ENCODE measurements at regions not wholly inside any gene's neighbourhood (a gene's known extent, or its start where the extent isn't known, plus 50 kb on each side); places are given as distances from the start of the nearest gene placed in this dataset.

DNA sequence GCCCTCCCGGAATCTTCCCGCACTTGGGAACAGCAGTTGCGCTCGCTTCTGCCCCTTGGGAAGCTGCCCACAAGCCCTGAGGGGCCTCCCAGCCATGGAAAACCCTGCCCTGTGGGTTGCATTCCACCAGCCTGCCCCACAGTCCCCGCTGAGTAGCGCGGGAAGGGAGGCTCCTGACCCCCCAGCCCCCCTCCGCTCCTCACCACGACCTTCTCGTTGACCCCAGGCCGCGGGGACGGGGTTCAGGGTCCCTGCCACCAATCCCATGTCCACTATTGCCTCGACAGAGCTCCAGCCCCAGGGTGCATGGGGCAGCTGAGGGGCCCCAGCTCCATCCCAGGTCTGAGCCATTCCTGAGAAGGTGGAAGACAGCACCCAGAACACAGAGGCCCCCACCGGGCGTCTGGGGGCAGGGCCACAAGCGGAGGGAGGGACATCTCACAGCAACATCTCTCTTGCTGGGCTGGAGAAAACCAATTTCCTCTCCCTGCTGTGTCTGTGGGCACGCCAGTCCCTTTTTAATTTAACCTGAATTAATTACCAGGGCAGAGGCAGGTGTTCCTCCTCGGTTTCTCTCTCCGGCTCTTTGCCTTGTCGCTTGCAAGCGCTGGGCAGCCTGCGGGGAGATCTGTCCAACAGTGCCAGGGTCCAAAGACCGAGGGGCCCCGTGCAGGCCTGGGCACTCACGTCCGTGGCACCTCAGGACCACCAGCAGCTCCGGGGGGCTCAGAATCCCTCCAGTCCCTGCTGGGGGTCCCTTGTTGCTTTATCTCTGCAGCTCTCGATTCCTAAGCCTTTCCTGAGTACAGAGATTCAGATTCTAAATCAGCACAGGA is 57.9 kb downstream of the FOXL3 start:
- TF ChIP-seq, protein P1, sequence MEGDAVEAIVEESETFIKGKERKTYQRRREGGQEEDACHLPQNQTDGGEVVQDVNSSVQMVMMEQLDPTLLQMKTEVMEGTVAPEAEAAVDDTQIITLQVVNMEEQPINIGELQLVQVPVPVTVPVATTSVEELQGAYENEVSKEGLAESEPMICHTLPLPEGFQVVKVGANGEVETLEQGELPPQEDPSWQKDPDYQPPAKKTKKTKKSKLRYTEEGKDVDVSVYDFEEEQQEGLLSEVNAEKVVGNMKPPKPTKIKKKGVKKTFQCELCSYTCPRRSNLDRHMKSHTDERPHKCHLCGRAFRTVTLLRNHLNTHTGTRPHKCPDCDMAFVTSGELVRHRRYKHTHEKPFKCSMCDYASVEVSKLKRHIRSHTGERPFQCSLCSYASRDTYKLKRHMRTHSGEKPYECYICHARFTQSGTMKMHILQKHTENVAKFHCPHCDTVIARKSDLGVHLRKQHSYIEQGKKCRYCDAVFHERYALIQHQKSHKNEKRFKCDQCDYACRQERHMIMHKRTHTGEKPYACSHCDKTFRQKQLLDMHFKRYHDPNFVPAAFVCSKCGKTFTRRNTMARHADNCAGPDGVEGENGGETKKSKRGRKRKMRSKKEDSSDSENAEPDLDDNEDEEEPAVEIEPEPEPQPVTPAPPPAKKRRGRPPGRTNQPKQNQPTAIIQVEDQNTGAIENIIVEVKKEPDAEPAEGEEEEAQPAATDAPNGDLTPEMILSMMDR (IDR thresholded peaks at IDR 0.05; ENCODE audit: partially characterized antibody, unreplicated experiment), result no peak
- no peak for DNase-seq
- Mint-ChIP-seq H3K4me1 (ENCODE audit: low read depth, unreplicated experiment) (no peaks in the 10 kb centered on the region), H3K9me3 (ENCODE audit: unreplicated experiment) (peaks cover 12% of the 10 kb centered on the region), H3K27me3 (ENCODE audit: unreplicated experiment) (peaks cover 2% of the 10 kb centered on the region), H3K4me3 (ENCODE audit: unreplicated experiment) (no peak overlapping the region), H3K36me3 (ENCODE audit: unreplicated experiment) (no peaks in the 10 kb centered on the region), H3K27ac (ENCODE audit: unreplicated experiment) (no peak overlapping the region)

DNA sequence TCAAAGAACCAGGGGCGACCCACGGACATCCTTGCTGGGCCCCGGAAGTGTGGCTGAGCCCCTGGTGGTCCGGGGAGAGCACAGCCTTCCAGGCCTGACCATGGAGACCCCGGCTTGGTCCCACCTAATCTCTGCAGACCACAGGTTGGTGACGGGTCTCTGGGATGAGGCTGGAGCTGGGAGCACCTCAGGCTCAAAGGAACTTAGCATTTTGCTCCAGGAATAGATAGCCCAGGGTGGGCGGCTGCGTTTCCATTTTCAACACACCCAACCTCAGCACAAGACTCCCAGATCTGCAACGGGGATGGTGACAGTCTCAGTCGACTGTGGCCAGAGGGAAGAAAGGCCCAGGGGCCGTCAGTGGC is 58.5 kb downstream of the FOXL3 start:
- no peak overlapping the region for H3K27ac Mint-ChIP-seq (ENCODE audit: unreplicated experiment)
- H3K4me1 Mint-ChIP-seq (ENCODE audit: low read depth, unreplicated experiment), result no peaks in the 10 kb centered on the region
- H3K36me3 Mint-ChIP-seq (ENCODE audit: unreplicated experiment), result no peaks in the 10 kb centered on the region
- TF ChIP-seq, protein P1 (IDR thresholded peaks at IDR 0.05; ENCODE audit: partially characterized antibody, unreplicated experiment), result no peak
- DNase-seq, result no peak
- H3K27me3 Mint-ChIP-seq (ENCODE audit: unreplicated experiment), result peaks cover 2% of the 10 kb centered on the region
- H3K9me3 Mint-ChIP-seq (ENCODE audit: unreplicated experiment), result peaks cover 12% of the 10 kb centered on the region
- no peak overlapping the region for H3K4me3 Mint-ChIP-seq (ENCODE audit: unreplicated experiment)

DNA sequence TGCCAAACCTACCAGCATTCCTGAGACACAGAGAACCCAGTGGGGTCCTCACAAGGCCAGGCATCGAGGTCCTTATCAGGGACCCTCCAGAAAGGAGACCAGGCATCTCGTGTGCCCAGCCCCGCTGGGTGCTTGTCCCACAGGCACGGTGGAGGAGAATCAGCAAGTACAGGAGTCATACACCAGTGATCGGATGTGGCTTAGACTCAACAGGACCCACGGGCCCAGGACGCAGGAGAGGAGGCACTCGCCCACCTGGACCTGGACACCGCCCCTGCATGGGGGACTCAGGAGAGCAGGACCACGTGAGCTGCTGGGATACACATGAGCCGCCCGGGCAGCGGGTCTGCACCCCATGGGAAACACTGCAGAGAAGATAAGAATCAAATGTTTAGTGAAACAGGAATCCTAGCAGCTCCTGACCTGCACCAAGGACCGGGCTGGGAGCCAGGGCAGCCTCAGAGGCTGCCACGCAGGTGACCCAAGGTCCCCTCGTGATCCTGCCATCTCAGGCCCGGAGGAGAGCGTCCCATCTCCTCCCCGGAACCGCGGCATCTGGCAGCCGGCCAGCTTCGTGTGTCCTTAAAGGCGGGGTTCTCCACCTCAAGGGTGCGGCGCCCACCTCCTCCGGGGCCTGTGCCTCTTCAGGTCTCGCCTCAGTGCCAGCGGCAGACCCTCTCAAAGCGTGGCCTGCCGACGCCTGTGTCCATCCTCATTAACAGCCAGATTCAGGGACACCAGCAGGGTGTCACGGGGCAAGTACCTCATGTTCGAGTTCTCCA is 59.2 kb downstream of the FOXL3 start:
- no peak for DNase-seq
- TF ChIP-seq, protein P1 (IDR thresholded peaks at IDR 0.05; ENCODE audit: partially characterized antibody, unreplicated experiment), result no peak
- Mint-ChIP-seq H3K27me3 (ENCODE audit: unreplicated experiment) (peaks cover 3% of the 10 kb centered on the region), H3K36me3 (ENCODE audit: unreplicated experiment) (no peaks in the 10 kb centered on the region), H3K4me1 (ENCODE audit: low read depth, unreplicated experiment) (no peaks in the 10 kb centered on the region), H3K27ac (ENCODE audit: unreplicated experiment) (no peak overlapping the region), H3K4me3 (ENCODE audit: unreplicated experiment) (no peak overlapping the region), H3K9me3 (ENCODE audit: unreplicated experiment) (peaks cover 12% of the 10 kb centered on the region)

DNA sequence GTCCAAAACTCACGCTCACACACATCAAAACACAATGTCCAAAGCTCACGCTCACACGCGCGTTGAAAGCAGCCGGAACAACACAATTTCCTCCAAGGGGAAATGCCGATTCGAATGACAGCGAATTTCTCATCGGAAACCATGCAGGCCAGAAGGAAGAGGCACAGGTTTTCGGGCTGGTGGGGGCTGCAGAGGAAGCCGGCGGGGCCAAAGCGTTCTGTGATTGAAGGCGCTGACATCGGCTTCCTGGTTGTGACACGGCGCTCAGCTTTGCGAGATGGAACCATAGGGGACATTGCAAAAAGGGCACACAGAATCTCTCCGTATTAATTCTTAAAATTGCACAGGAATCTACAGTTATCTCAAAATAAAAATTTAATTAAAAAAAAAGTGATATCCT is 61.3 kb downstream of the FOXL3 start:
- TF ChIP-seq, protein P1 (IDR thresholded peaks at IDR 0.05; ENCODE audit: partially characterized antibody, unreplicated experiment), result no peak
- no peak for DNase-seq
- peaks cover 5% of the 10 kb centered on the region for H3K9me3 Mint-ChIP-seq (ENCODE audit: unreplicated experiment)
- H3K27me3 Mint-ChIP-seq (ENCODE audit: unreplicated experiment), result peaks cover 1% of the 10 kb centered on the region
- H3K27ac Mint-ChIP-seq (ENCODE audit: unreplicated experiment), result no peak overlapping the region
- H3K4me3 Mint-ChIP-seq (ENCODE audit: unreplicated experiment), result no peak overlapping the region
- H3K4me1 Mint-ChIP-seq (ENCODE audit: low read depth, unreplicated experiment), result no peaks in the 10 kb centered on the region
- H3K36me3 Mint-ChIP-seq (ENCODE audit: unreplicated experiment), result no peaks in the 10 kb centered on the region

Data from glutamatergic neuron (in vitro differentiated cells).